Gastroesophageal sphincter (tissue), 4 donors: ENCODE measurements at regions not wholly inside any gene's neighbourhood (a gene's known extent, or its start where the extent isn't known, plus 50 kb on each side); places are given as distances from the start of the nearest gene placed in this dataset.

ENCODE experiments used
- ATAC-seq: fragments of 150-250 bp; one replicate; pipeline ENCODE4 v1.9.1; 2016; ENCODE audit warnings: mild to moderate bottlenecking, moderate library complexity
- H3K27ac ChIP-seq, 4 donors: fragments of 200-600 bp; sonication (generic) in 3 of 4; 1 replicate in 3 of 4; 2 replicates in 1 of 4; pipeline ENCODE4 v1.5.1; 2016 to 2019
- H3K27me3 ChIP-seq: fragments of 200-600 bp; sonication (generic); one replicate; pipeline ENCODE4 v1.5.1; 2019
- H3K36me3 ChIP-seq, 2 donors: fragments of 200-600 bp; sonication (generic); one replicate each; pipeline ENCODE4 v1.5.1; 2019; ENCODE audit warnings: control low read depth in 1 of 2
- H3K4me1 ChIP-seq, 3 donors: fragments of 200-600 bp; sonication (generic); 1 replicate in 2 of 3; 2 replicates in 1 of 3; pipeline ENCODE4 v1.5.1; 2016 to 2019; ENCODE audit warnings: control low read depth in 2 of 3
- H3K4me3 ChIP-seq, 2 donors: fragments of 200-600 bp; sonication (generic); one replicate each; pipeline ENCODE4 v1.5.1; 2019; ENCODE audit warnings: mild to moderate bottlenecking in 1 of 2, moderate library complexity in 1 of 2
- H3K9me3 ChIP-seq, 3 donors: fragments of 200-600 bp; sonication (generic); one replicate each; pipeline ENCODE4 v1.5.1; 2017 to 2019; ENCODE audit warnings: control low read depth in 2 of 3
- EP300 ChIP-seq: sonication (generic); formaldehyde crosslinking; IDR thresholded peaks from one replicate; pipeline ENCODE4 v1.6.1; 2017; ENCODE audit warnings: antibody characterized with exemption, mild to moderate bottlenecking
- POLR2A ChIP-seq, 2 donors: fragments of 450-650 bp; IDR thresholded peaks; one replicate each; pipeline ENCODE4 v1.6.1; 2017; ENCODE audit warnings: antibody characterized with exemption in 2 of 2, mild to moderate bottlenecking in 2 of 2, moderate library complexity in 1 of 2
- POLR2AphosphoS5 ChIP-seq: sonication (generic); formaldehyde crosslinking; IDR thresholded peaks from one replicate; pipeline ENCODE4 v1.6.1; 2017; ENCODE audit warnings: antibody characterized with exemption
- WGBS, 2 donors: methylation state at CpG; one replicate each; pipeline ENCODE4 v1.1.5; 2018; ENCODE audit warnings: low coverage in 1 of 2; 5-methylcytosine and 5-hydroxymethylcytosine counted together
- TF ChIP-seq, protein P1 (sequence below), 4 experiments: fragments of 200-600 bp in 2 of 4; fragments of 450-650 bp in 2 of 4; sonication (generic) in 1 of 4; IDR thresholded peaks; one replicate each; pipeline ENCODE4 v1.5.1; 2017 to 2019; ENCODE audit warnings: antibody characterized with exemption in 4 of 4, mild to moderate bottlenecking in 2 of 4, moderate library complexity in 2 of 4

GRCh38 chr2:71799013-71799575 lies 345.7 kb downstream of the DYSF start:
- Histone ChIP-seq H3K9me3 (no peaks in the 10 kb centered on the region), H3K36me3 (no peaks in the 10 kb centered on the region), H3K4me3 (no peak overlapping the region), H3K4me1 (no peaks in the 10 kb centered on the region), H3K27me3 (no peaks in the 10 kb centered on the region), H3K27ac (no peak overlapping the region)
- WGBS, 2 donors = 100% methylated on average over 2 of the region's 3 CpGs; no CpG with 5 or more reads in 1 of the 2 donors
- TF ChIP-seq POLR2AphosphoS5 = no peak
- TF ChIP-seq POLR2A (IDR thresholded peaks at IDR 0.05) = no peak
- TF ChIP-seq, protein P1, sequence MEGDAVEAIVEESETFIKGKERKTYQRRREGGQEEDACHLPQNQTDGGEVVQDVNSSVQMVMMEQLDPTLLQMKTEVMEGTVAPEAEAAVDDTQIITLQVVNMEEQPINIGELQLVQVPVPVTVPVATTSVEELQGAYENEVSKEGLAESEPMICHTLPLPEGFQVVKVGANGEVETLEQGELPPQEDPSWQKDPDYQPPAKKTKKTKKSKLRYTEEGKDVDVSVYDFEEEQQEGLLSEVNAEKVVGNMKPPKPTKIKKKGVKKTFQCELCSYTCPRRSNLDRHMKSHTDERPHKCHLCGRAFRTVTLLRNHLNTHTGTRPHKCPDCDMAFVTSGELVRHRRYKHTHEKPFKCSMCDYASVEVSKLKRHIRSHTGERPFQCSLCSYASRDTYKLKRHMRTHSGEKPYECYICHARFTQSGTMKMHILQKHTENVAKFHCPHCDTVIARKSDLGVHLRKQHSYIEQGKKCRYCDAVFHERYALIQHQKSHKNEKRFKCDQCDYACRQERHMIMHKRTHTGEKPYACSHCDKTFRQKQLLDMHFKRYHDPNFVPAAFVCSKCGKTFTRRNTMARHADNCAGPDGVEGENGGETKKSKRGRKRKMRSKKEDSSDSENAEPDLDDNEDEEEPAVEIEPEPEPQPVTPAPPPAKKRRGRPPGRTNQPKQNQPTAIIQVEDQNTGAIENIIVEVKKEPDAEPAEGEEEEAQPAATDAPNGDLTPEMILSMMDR (IDR thresholded peaks at IDR 0.05) = no peak
- no peak for TF ChIP-seq EP300
- no peak for ATAC-seq

DNA sequence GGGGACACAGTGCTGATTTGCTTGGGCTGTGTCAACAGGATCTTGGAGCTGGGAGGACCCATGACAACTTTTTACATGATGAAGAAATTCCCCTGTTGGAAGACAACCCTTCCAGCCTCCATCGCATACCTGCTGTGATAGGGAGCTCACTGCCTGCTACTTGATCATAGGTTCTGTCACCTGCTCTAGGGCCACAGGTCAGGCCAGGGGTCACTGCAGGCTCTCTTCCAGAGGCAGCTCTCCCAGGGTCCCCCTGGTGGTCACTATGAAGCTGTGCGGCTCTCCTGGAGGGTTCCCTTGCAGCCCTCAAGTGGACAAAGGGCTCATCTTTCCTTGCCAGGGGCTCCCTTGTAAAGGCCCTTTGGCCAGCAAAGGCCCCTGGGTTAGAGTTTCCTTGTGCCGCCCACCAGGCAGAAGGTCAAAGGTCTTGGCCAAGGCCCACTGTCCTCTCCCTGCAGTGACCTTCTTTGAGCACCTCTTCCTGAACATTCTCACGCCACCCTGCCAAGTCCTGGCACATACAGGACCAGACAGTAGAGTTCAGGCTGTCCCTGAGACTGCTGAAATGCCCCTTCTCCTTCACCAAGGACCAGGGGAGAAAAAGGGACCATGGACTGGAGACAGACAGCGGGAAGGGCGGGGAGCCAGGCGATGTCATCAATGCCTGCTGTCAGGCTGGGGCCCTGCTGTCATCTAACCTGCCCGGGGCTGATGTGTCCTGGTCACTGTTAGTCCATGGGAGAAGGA lies 345.1 kb downstream of the DYSF start:
- no peaks in the 10 kb centered on the region for H3K9me3 ChIP-seq
- TF ChIP-seq EP300 = no peak
- TF ChIP-seq, protein P1 (IDR thresholded peaks at IDR 0.05) = peak in 3 of 4 experiments; percentile 47 to 76 (median 52)
- no peak overlapping the region for H3K27ac ChIP-seq
- H3K36me3 ChIP-seq = no peaks in the 10 kb centered on the region
- no peaks in the 10 kb centered on the region for H3K4me1 ChIP-seq
- H3K4me3 ChIP-seq = no peak overlapping the region
- H3K27me3 ChIP-seq = no peaks in the 10 kb centered on the region
- 62% methylated on average over 2 of the region's 8 CpGs; no CpG with 5 or more reads in 1 of the 2 donors for WGBS, 2 donors
- no peak for ATAC-seq

- H3K9me3 ChIP-seq = no peaks in the 10 kb centered on the region
- ATAC-seq = no peak
- 90 to 100% methylated on average over 3 of the region's 7 CpGs for WGBS, 2 donors
These were observed 343.9 kb downstream of the DYSF start for GRCh38 chr2:71797035-71797810.

DNA sequence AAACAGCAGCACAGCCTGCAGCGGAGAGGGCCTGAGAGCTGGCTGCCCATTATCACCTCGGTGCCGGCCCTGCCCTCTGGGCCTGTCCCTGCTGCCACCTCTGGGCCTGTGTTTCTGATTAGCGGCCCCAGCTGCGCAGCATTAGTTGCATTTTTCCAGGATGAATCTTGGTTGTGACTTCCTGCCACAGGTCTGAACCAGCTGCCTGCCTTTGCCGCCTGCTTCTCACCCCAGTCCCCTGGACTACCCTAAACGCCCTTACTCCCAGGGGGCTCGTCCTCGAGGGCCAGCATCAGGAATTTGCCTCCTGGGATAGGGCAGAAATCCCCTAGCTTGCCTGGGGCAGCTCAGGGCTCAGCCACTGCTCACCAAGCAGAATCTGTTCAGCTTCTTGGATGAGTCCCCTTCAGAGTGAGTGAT lies 342.8 kb downstream of the DYSF start:
- no peak for ATAC-seq

More at GRCh38 chr2:71797035-71797810, 343.9 kb downstream of the DYSF start:
- no peaks in the 10 kb centered on the region for H3K36me3 ChIP-seq
- H3K4me1 ChIP-seq = no peaks in the 10 kb centered on the region
- H3K27me3 ChIP-seq = no peaks in the 10 kb centered on the region
- TF ChIP-seq POLR2AphosphoS5 = no peak
- TF ChIP-seq, protein P1 (IDR thresholded peaks at IDR 0.05) = no peak
- TF ChIP-seq POLR2A (IDR thresholded peaks at IDR 0.05) = no peak
- no peak for TF ChIP-seq EP300
- no peak overlapping the region for H3K27ac ChIP-seq
- H3K4me3 ChIP-seq = no peak overlapping the region

More for the DNA sequence above, 342.8 kb downstream of the DYSF start:
- no peaks in the 10 kb centered on the region for H3K4me1 ChIP-seq
- H3K4me3 ChIP-seq = no peak overlapping the region
- no peaks in the 10 kb centered on the region for H3K9me3 ChIP-seq
- H3K27ac ChIP-seq = no peak overlapping the region
- no peaks in the 10 kb centered on the region for H3K36me3 ChIP-seq
- WGBS, 2 donors = 67 to 89% methylated on average over 1 to 5 of the region's 9 CpGs
- H3K27me3 ChIP-seq = no peaks in the 10 kb centered on the region
- no peak for TF ChIP-seq POLR2AphosphoS5
- TF ChIP-seq, protein P1 (IDR thresholded peaks at IDR 0.05) = no peak
